ENCODE measurements at regions not wholly inside any gene's neighbourhood (a gene's known extent, or its start where the extent isn't known, plus 50 kb on each side); places are given as distances from the start of the nearest gene placed in this dataset.

GRCh38 chr16:86334079-86334635 lies 176.2 kb upstream of the FOXF1 start:
- Histone ChIP-seq H3K9me3 (no peaks in the 10 kb centered on the region), H3K4me3 (replicated peaks in 1 of 3) (no peak overlapping the region), H3K27me3 (no peaks in the 10 kb centered on the region), H3K36me3 (no peaks in the 10 kb centered on the region), H3K27ac (no peak overlapping the region), H3K4me1 (no peaks in the 10 kb centered on the region)
- intact Hi-C loops (cut with DNase I), result no loop called here
- 28 to 45% methylated on average over 7 of the region's 7 CpGs for WGBS, 2 donors
- DNase-seq, result no peak
- no peak for TF ChIP-seq POLR2A (IDR thresholded peaks at IDR 0.05)
- TF ChIP-seq, protein P1, sequence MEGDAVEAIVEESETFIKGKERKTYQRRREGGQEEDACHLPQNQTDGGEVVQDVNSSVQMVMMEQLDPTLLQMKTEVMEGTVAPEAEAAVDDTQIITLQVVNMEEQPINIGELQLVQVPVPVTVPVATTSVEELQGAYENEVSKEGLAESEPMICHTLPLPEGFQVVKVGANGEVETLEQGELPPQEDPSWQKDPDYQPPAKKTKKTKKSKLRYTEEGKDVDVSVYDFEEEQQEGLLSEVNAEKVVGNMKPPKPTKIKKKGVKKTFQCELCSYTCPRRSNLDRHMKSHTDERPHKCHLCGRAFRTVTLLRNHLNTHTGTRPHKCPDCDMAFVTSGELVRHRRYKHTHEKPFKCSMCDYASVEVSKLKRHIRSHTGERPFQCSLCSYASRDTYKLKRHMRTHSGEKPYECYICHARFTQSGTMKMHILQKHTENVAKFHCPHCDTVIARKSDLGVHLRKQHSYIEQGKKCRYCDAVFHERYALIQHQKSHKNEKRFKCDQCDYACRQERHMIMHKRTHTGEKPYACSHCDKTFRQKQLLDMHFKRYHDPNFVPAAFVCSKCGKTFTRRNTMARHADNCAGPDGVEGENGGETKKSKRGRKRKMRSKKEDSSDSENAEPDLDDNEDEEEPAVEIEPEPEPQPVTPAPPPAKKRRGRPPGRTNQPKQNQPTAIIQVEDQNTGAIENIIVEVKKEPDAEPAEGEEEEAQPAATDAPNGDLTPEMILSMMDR (IDR thresholded peaks at IDR 0.05), result no peak

- TF ChIP-seq, protein P1 (IDR thresholded peaks at IDR 0.05), result no peak
- no peak for TF ChIP-seq POLR2A (IDR thresholded peaks at IDR 0.05)
- Histone ChIP-seq H3K27ac (no peak overlapping the region), H3K27me3 (no peaks in the 10 kb centered on the region), H3K4me3 (replicated peaks in 1 of 3) (no peak overlapping the region), H3K4me1 (no peaks in the 10 kb centered on the region), H3K9me3 (no peaks in the 10 kb centered on the region), H3K36me3 (no peaks in the 10 kb centered on the region)
- WGBS, 2 donors, result 76 to 78% methylated on average over 23 of the region's 24 CpGs
- intact Hi-C loops (cut with DNase I), result loop anchor here (5.0 kb wide), 1 partner anchor 182 kb away; no protein-coding TSS in a partner anchor
- no peak for DNase-seq
These were observed 174.8 kb upstream of the FOXF1 start for GRCh38 chr16:86335266-86336172.

DNA sequence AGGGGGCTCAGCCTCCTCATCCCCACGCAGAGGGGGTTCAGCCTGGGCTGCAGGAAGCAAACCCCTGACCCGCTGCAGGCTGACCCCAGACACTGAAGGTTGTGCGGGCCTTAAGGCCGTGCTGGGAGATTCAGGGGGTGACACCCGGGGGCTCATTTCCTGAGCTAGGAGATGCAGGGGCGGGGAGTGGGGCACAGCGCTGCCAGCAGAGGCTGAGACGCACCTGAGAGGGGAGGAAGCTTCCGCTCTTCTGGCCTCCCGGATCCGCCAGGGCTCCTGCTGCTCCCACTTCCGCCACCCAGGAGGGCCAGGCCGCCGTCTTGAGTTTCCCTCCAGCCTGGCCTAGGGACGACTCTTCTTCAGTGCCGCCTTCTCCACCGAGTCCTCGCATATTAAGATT lies 173.2 kb upstream of the FOXF1 start:
- Histone ChIP-seq H3K9me3 (no peaks in the 10 kb centered on the region), H3K27ac (no peak overlapping the region), H3K4me3 (replicated peaks in 1 of 3) (no peak overlapping the region), H3K4me1 (no peaks in the 10 kb centered on the region), H3K36me3 (no peaks in the 10 kb centered on the region), H3K27me3 (no peaks in the 10 kb centered on the region)
- WGBS, 2 donors, result 69 to 75% methylated on average over 13 to 18 of the region's 18 CpGs
- intact Hi-C loops (cut with DNase I), result loop anchor here (5.0 kb wide), 1 partner anchor 180 kb away; no protein-coding TSS in a partner anchor
- no peak for TF ChIP-seq POLR2A (IDR thresholded peaks at IDR 0.05)
- TF ChIP-seq, protein P1 (IDR thresholded peaks at IDR 0.05), result no peak
- no peak for DNase-seq

- H3K9me3 ChIP-seq, result no peaks in the 10 kb centered on the region
- 79 to 83% methylated on average over 12 to 14 of the region's 17 CpGs for WGBS, 2 donors
- no peak overlapping the region for H3K27ac ChIP-seq
- H3K36me3 ChIP-seq, result no peaks in the 10 kb centered on the region
- H3K27me3 ChIP-seq, result no peaks in the 10 kb centered on the region
- TF ChIP-seq, protein P1 (IDR thresholded peaks at IDR 0.05), result no peak
- TF ChIP-seq POLR2A (IDR thresholded peaks at IDR 0.05), result no peak
- no peak overlapping the region for H3K4me3 ChIP-seq (replicated peaks in 1 of 3)
- DNase-seq, result no peak
- intact Hi-C loops (cut with DNase I), result loop anchor here (5.0 kb wide), 1 partner anchor 180 kb away; no protein-coding TSS in a partner anchor
- H3K4me1 ChIP-seq, result peaks cover 0 to under 1% of the 10 kb centered on the region in 2 donors
These were observed 172.5 kb upstream of the FOXF1 start for GRCh38 chr16:86337581-86338402.
